RWPE1 (cell line): ENCODE measurements at regions not wholly inside any gene's neighbourhood (a gene's known extent, or its start where the extent isn't known, plus 50 kb on each side); places are given as distances from the start of the nearest gene placed in this dataset.

Source experiments
- CTCF ChIA-PET: fragments of 350-600 bp; sonication (Branson Sonifier 250); formaldehyde crosslinking; extraction: SDS; loops from one replicate; lab custom pipeline; 2021; lab: Yijun Ruan, JAX
- POLR2A ChIA-PET: fragments of 400-600 bp; formaldehyde crosslinking; extraction: SDS; loops from one replicate; lab custom pipeline; 2020; ENCODE audit warnings: antibody characterized with exemption; ENCODE audit not compliant: low non-redundant PET; lab: Yijun Ruan, JAX
- DNase-seq: peaks from one replicate; pipeline ENCODE4 v3.0.0; 2012; ENCODE audit warnings: low spot score
- H3K27ac ChIP-seq: fragments of 450-650 bp; 2 replicates; pipeline ENCODE4 v1.5.1; 2017
- CTCF ChIP-seq: fragments of 450-650 bp; conservative IDR thresholded peaks from 2 replicates; pipeline ENCODE4 v1.5.1; 2017; ENCODE audit warnings: low read depth, mild to moderate bottlenecking

DNA sequence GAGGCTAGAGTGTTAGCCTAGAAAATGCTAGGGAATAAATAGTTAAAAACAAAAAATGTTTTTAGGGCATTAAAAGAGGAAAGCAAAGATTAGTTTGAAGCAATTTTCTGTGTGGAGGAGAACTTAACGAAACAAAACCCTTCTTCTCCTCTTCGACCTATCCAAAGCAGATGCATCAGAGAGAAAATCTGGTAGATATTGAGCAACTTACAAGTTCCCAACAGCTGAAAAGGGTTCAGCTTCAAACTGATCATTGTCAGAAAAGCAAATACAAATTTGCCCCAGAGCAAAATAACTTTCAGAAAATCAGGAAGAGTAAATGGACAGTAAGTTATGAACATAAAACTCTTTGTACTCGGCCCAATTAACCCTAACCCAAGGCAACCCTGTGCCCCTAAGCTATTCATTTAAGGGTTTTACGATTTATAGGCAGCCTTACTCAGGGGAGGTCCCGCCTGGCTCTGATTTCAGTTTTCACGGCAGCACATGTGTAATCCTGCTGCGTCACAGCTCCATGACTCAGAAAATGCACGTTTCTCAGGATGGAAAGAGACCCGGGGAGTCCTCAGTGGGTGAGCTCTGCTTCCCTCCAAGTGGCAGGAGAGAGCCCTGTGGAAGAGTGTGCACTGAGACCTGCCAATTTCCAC, 405.7 kb upstream of the SALL1 start:
- DNase-seq, result peak; percentile 78
- CTCF ChIA-PET, result interaction anchor here (0.7 kb wide), 1 partner anchor 493 kb away, joined by 3 read pairs; no protein-coding TSS in a partner anchor
- peak overlapping the region; percentile 74 for H3K27ac ChIP-seq
- TF ChIP-seq CTCF, result no peak
- POLR2A ChIA-PET, result no interaction called here

DNA sequence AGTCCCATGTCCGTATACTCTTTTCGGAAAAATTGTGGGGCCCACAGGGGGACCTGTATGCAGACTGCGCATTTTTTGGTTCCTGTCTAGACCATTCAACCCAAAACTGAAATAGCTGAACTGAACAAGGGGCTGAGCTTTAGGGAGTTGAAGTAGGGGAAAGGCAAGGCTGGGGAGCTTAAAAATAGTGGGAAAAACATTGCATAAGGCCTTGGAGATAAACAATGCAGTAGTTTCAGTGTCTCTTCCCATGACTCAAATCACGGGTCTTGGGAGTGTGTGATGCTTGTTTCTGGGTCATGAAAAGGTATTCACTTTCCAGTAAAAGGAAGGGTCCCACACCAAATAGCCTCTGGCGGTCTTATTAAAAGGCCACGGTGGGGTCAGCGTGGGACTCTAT, 402.8 kb upstream of the SALL1 start:
- ChIA-PET POLR2A (no interaction called here), CTCF (no interaction called here)
- DNase-seq, result no peak
- no peak for TF ChIP-seq CTCF
- H3K27ac ChIP-seq, result no peak overlapping the region

GRCh38 chr16:51553314-51553713, 402.2 kb upstream of the SALL1 start:
- CTCF ChIA-PET, result interaction anchor here (0.7 kb wide), 1 partner anchor 64 kb away, joined by 3 read pairs; no protein-coding TSS in a partner anchor
- TF ChIP-seq CTCF, result no peak
- DNase-seq, result peak; percentile 48
- no peak overlapping the region for H3K27ac ChIP-seq
- POLR2A ChIA-PET, result no interaction called here

DNA sequence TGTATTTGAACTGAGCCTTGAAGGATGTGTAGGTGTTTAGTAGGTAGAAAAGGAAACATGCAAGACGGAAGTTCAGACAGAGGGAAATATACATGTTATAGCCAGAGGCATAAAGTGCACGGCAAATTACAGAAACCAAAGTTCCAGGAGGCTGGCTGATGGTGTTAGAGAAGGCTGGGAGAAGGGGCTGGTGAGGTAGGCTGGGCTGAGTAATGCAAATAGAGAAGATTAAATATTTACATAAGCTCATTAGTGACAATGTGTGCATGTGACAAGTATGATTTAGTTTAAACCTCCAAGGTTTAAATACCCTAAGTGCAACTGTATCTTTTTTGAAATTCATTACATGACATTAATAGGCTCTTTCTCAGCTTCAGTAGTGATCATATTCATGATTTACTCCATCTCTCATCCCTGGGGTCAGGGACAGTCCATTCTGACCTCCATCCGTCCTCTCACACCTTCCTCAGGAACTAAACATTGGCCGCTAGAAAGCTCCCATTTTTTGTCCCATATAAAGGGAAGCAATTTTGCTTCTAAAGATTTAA, 399.8 kb upstream of the SALL1 start:
- POLR2A ChIA-PET, result no interaction called here
- H3K27ac ChIP-seq, result no peak overlapping the region
- DNase-seq, result no peak
- no peak for TF ChIP-seq CTCF
- CTCF ChIA-PET, result interaction anchor here (0.6 kb wide), 1 partner anchor 347 kb away, joined by 3 read pairs; no protein-coding TSS in a partner anchor

DNA sequence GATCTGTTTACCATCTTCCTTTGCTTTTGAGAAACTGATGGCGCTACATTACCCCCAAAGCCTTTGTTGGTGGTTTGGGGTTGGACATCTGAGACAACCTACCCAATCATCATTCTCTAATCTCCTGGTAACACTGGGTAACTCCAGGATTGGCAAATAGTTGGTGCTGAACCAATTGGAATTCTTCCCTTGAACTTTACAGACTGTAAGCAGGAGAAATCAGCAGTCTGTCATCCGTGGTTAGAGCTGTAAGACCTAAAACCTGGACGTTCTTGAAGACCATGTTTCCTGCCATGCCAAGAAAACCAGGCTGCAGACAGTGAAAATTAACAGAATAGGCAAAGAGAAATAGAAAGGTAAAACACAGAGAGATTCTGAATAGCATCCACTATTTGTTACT, 398.8 kb upstream of the SALL1 start:
- TF ChIP-seq CTCF, result no peak
- no peak overlapping the region for H3K27ac ChIP-seq
- no peak for DNase-seq
- ChIA-PET CTCF (interaction anchor here (0.6 kb wide), 1 partner anchor 746 kb away, joined by 3 read pairs; no protein-coding TSS in a partner anchor), POLR2A (no interaction called here)

DNA sequence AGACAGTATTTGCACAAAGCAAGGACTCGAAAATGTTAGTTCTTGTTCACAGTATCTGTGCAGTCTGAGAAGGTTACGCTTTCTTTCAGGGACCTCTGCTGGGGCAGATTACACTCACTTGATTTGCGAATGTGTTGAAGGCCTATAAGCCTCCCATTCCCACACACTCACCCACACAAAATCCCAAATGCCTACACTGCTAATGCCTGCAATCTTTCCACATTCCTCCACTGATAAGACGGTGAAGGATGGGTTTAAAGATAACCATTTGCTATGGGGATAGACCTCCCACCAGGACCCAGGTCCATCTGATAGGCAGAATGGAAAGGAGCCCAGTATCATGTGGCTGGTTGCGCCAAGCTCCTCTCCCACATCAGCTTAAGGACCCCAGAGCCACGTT, 394.9 kb upstream of the SALL1 start:
- POLR2A ChIA-PET, result no interaction called here
- CTCF ChIA-PET, result no interaction called here
- H3K27ac ChIP-seq, result no peak overlapping the region
- no peak for DNase-seq
- TF ChIP-seq CTCF, result no peak
